C4-2B (cell line): ENCODE measurements at regions not wholly inside any gene's neighbourhood (a gene's known extent, or its start where the extent isn't known, plus 50 kb on each side); places are given as distances from the start of the nearest gene placed in this dataset.

Source experiments
- CTCF ChIP-seq: fragments of 450-650 bp; conservative IDR thresholded peaks from 2 replicates; pipeline ENCODE4 v1.5.1; 2017; ENCODE audit warnings: mild to moderate bottlenecking
- ZFX ChIP-seq: fragments of 450-650 bp; IDR thresholded peaks from 2 replicates; pipeline ENCODE4 v1.6.1; 2017

GRCh38 chr4:149031399-149031798, 589.2 kb upstream of the NR3C2 start:
- peak; percentile 70 for TF ChIP-seq CTCF
- TF ChIP-seq ZFX: no peak
